K562 (cell line): ENCODE measurements at regions not wholly inside any gene's neighbourhood (a gene's known extent, or its start where the extent isn't known, plus 50 kb on each side); places are given as distances from the start of the nearest gene placed in this dataset.

ENCODE experiments used
- ATAC-seq: fragments of 200-7000 bp; cut with Tn5 transposase; 3 replicates; pipeline ENCODE4 v1.9.1; 2020; ENCODE audit warnings: moderate library complexity
- BruUV-seq: library from RNA; stranded (reverse); fragments of 400-500 nt; replicated peaks from 2 replicates; lab custom pipeline; 2021; lab: Mats Ljungman, UMichigan
- CTCF ChIA-PET: fragments of 300-600 bp; formaldehyde crosslinking; extraction: SDS; loops from one replicate; lab custom pipeline; 2021; ENCODE audit warnings: low intra/inter-chr PET ratio; lab: Yijun Ruan, JAX
- POLR2A ChIA-PET: fragments of 300-600, 350-650 bp; sonication (Branson Sonifier 250); formaldehyde crosslinking; extraction: SDS; loops from one replicate; lab custom pipeline; 2021; ENCODE audit warnings: antibody characterized with exemption, inconsistent platforms; lab: Yijun Ruan, JAX
- DNase-seq, 4 experiments: peaks; one replicate each; pipeline versions ENCODE4 v3.0.0 to v3.0.0-alpha.2; 2011 to 2018; ENCODE audit warnings: low spot score in 3 of 4, mixed read lengths in 3 of 4; ENCODE audit errors: extremely low read depth in 1 of 4
- FAIRE-seq: peaks from 2 replicates; lab custom pipeline; 2011; peaks lifted over from hg19 to GRCh38; lab: Jason Lieb, UNC
- H2AFZ ChIP-seq: 2 replicates; pipeline ENCODE4 v1.6.0; 2011; ENCODE audit warnings: low read depth, low read length, control low read depth, inconsistent platforms
- H3K27ac ChIP-seq: fragments of 200-600 bp; 3 replicates; pipeline ENCODE4 v1.8.0; 2011; ENCODE audit warnings: low read depth, mild to moderate bottlenecking, control low read depth, inconsistent platforms, low read length, moderate library complexity, mixed read lengths; ENCODE audit errors: extremely low read depth
- H3K27me3 ChIP-seq, 2 experiments: fragments of 300-600 bp in 1 of 2; 2 replicates in 1 of 2; 3 replicates in 1 of 2; pipeline versions ENCODE4 v1.6.0 to v1.8.0; 2011; ENCODE audit warnings: inconsistent platforms in 2 of 2, low read length in 2 of 2, mild to moderate bottlenecking in 1 of 2, mixed read lengths in 1 of 2, moderate library complexity in 1 of 2; ENCODE audit not compliant: control insufficient read depth in 2 of 2, insufficient read depth in 2 of 2
- H3K36me3 ChIP-seq: fragments of 300-600 bp; 3 replicates; pipeline ENCODE4 v1.8.0; 2011; ENCODE audit warnings: mild to moderate bottlenecking, low read length, inconsistent platforms; ENCODE audit not compliant: control insufficient read depth, insufficient read depth
- H3K4me1 ChIP-seq, 2 experiments: fragments of 200-600 bp in 1 of 2; replicated peaks in 1 of 2; 2 replicates in 1 of 2; 3 replicates in 1 of 2; pipeline versions ENCODE4 v1.5.1 to v1.8.0; 2011; ENCODE audit warnings: inconsistent platforms in 2 of 2, low read length in 2 of 2, mild to moderate bottlenecking in 1 of 2, mixed read lengths in 1 of 2, moderate library complexity in 1 of 2; ENCODE audit not compliant: control insufficient read depth in 2 of 2, insufficient read depth in 2 of 2
- H3K4me2 ChIP-seq: 2 replicates; pipeline ENCODE4 v1.6.1; 2011; ENCODE audit warnings: low read length, control low read depth, inconsistent platforms, mixed read lengths; ENCODE audit not compliant: insufficient read depth
- H3K4me3 ChIP-seq: fragments of 200-600 bp; sonication (generic), shearing (Covaris generic); 2 replicates; pipeline ENCODE4 v1.5.1; 2016; ENCODE audit warnings: control low read depth, inconsistent platforms
- H3K79me2 ChIP-seq: fragments of 200-600 bp; 3 replicates; pipeline ENCODE4 v1.8.0; 2011; ENCODE audit warnings: low read length, inconsistent platforms; ENCODE audit not compliant: control insufficient read depth, insufficient read depth
- H3K9ac ChIP-seq, 2 experiments: 2 replicates each; pipeline versions ENCODE4 v1.6.0 to v1.6.1; 2011; ENCODE audit warnings: low read depth in 2 of 2, low read length in 2 of 2, control low read depth in 1 of 2, inconsistent platforms in 1 of 2, mild to moderate bottlenecking in 1 of 2, mixed read lengths in 1 of 2; ENCODE audit not compliant: insufficient read depth in 1 of 2
- H3K9me1 ChIP-seq: one replicate; pipeline ENCODE4 v1.6.0; 2011; ENCODE audit warnings: inconsistent platforms, mild to moderate bottlenecking, low read length, moderate library complexity; ENCODE audit not compliant: control insufficient read depth, insufficient read depth
- H3K9me3 ChIP-seq: replicated peaks from 2 replicates; pipeline ENCODE4 v1.5.1; 2011; ENCODE audit warnings: low read depth, low read length, inconsistent platforms; ENCODE audit not compliant: control insufficient read depth, insufficient read depth
- H4K20me1 ChIP-seq: replicated peaks from 2 replicates; pipeline ENCODE4 v1.6.1; 2011; ENCODE audit warnings: low read length, inconsistent platforms, mixed read lengths; ENCODE audit not compliant: control insufficient read depth, insufficient read depth
- ARID4B ChIP-seq: sonication (generic); formaldehyde crosslinking; IDR thresholded peaks from 2 replicates; pipeline ENCODE4 v1.8.0; 2022; ENCODE audit warnings: mild to moderate bottlenecking, missing genetic modification reagents
- BCL6 ChIP-seq: fragments of 250-450 bp; sonication (Bioruptor Pico); IDR thresholded peaks from 2 replicates; pipeline ENCODE4 v1.4.0; 2020
- BCLAF1 ChIP-seq, 2 experiments: fragments of 450-650 bp in 1 of 2; IDR thresholded peaks; 2 replicates each; pipeline ENCODE4 v1.6.1; 2011 to 2017; ENCODE audit warnings: low read depth in 2 of 2, antibody characterized with exemption in 1 of 2, borderline replicate concordance in 1 of 2, low read length in 1 of 2, mild to moderate bottlenecking in 1 of 2, mixed read lengths in 1 of 2; ENCODE audit not compliant: control insufficient read depth in 1 of 2
- CHCHD3 ChIP-seq: fragments of 250-450 bp; sonication (Bioruptor Pico); IDR thresholded peaks from 2 replicates; pipeline ENCODE4 v2.1.2; 2022; ENCODE audit warnings: mild to moderate bottlenecking
- JUN ChIP-seq, 2 experiments: sonication (generic) in 1 of 2; formaldehyde crosslinking in 1 of 2; IDR thresholded peaks; 2 replicates each; pipeline versions ENCODE4 v1.6.1 to v1.8.0; 2012 to 2022; ENCODE audit warnings: borderline replicate concordance in 2 of 2, mild to moderate bottlenecking in 2 of 2, improper control_type of control experiment in 1 of 2, low read depth in 1 of 2, low read length in 1 of 2, missing genetic modification reagents in 1 of 2
- JUNB ChIP-seq: fragments of 450-650 bp; formaldehyde crosslinking; conservative IDR thresholded peaks from 2 replicates; pipeline ENCODE4 v1.4.0; 2020; ENCODE audit warnings: mild to moderate bottlenecking
- MITF ChIP-seq: IDR thresholded peaks from 2 replicates; pipeline ENCODE4 v1.6.1; 2014; ENCODE audit warnings: antibody characterized with exemption
- POLR2AphosphoS2 ChIP-seq: IDR thresholded peaks from 2 replicates; pipeline ENCODE4 v1.6.1; 2012; ENCODE audit warnings: low read length, improper control_type of control experiment
- POLR2AphosphoS5 ChIP-seq: IDR thresholded peaks from 2 replicates; pipeline ENCODE4 v1.6.1; 2011; ENCODE audit warnings: mild to moderate bottlenecking, low read depth, low read length, moderate library complexity; ENCODE audit not compliant: control insufficient read depth, insufficient read depth
- PRPF4 ChIP-seq: fragments of 200-400 bp; formaldehyde crosslinking; IDR thresholded peaks from one replicate; pipeline ENCODE4 v1.6.1; 2017; ENCODE audit warnings: low read length, low read depth, mild to moderate bottlenecking; ENCODE audit not compliant: insufficient read depth, poor library complexity, severe bottlenecking
- TAF1 ChIP-seq: IDR thresholded peaks from 2 replicates; pipeline ENCODE4 v1.6.1; 2011; ENCODE audit warnings: mild to moderate bottlenecking, low read length, moderate library complexity; ENCODE audit not compliant: insufficient read depth, control insufficient read depth, severe bottlenecking; ENCODE audit errors: extremely low read depth
- ZBTB17 ChIP-seq: fragments of 450-650 bp; formaldehyde crosslinking; IDR thresholded peaks from 2 replicates; pipeline ENCODE4 v1.4.0; 2020; ENCODE audit warnings: mild to moderate bottlenecking
- ZNF561 ChIP-seq: fragments of 450-650 bp; formaldehyde crosslinking; conservative IDR thresholded peaks from 2 replicates; pipeline ENCODE4 v1.4.0; 2020; ENCODE audit warnings: mild to moderate bottlenecking, moderate library complexity
- WGBS: fragments of 100-300 bp; shearing (Covaris generic); methylation state at CpG from one replicate; pipeline ENCODE4 v1.1.6; 2016; ENCODE audit warnings: low coverage, mixed read lengths; ENCODE audit not compliant: insufficient coverage; ENCODE audit errors: missing lambda C conversion rate; 5-methylcytosine and 5-hydroxymethylcytosine counted together
- in situ Hi-C: fragments of 300-500 bp; cut with MboI; formaldehyde crosslinking; loops from 4 replicates; pipeline ENCODE4 v1.15.0; 2018; ENCODE audit warnings: inconsistent platforms, mixed read lengths
- intact Hi-C: fragments of 100-400 bp; cut with micrococcal nuclease; formaldehyde crosslinking; loops from 2 replicates; pipeline ENCODE4 v1.14.2; 2022

- DNase-seq: no peak
- Histone ChIP-seq H3K9ac (no peak overlapping the region), H3K9me1 (no peaks in the 10 kb centered on the region), H3K4me1 (no peaks in the 10 kb centered on the region), H2AFZ (no peak overlapping the region), H3K27ac (no peak overlapping the region), H3K4me2 (no peak overlapping the region), H3K79me2 (no peaks in the 10 kb centered on the region), H4K20me1 (peaks cover 5% of the 10 kb centered on the region; the same call in 1 of the 2 replicates), H3K27me3 (peaks cover 0 to 4% of the 10 kb centered on the region in 2 experiments; a peak in 1 of 5 replicates), H3K4me3 (no peak overlapping the region), H3K36me3 (no peaks in the 10 kb centered on the region), H3K9me3 (no peaks in the 10 kb centered on the region)
- 4% methylated on average over 6 of the region's 6 CpGs for WGBS
- ATAC-seq: no peak
- POLR2A ChIA-PET: no interaction called here
- CTCF ChIA-PET: no interaction called here
- FAIRE-seq: no peak
- in situ Hi-C loops: no loop called here
- intact Hi-C loops: no loop called here
- no TSS peak for BruUV-seq
- TF ChIP-seq PRPF4 (no peak), ZNF561 (CRISPR knock-in tag) (no peak), MITF (no peak), JUNB (no peak), JUN (IDR thresholded peaks at IDR 0.05; ENCODE audit: borderline replicate concordance, low read depth, low read length) (no peak), JUN (CRISPR knock-in tag; IDR thresholded peaks at IDR 0.05; ENCODE audit: borderline replicate concordance) (no peak), POLR2AphosphoS2 (no peak), BCLAF1 (IDR thresholded peaks at IDR 0.05; ENCODE audit: borderline replicate concordance in 1 of 2, control insufficient read depth in 1 of 2, low read depth in 2 of 2, low read length in 1 of 2) (no peak), BCL6 (CRISPR knock-in tag) (no peak), TAF1 (no peak), ARID4B (CRISPR knock-in tag) (no peak), POLR2AphosphoS5 (no peak), ZBTB17 (CRISPR knock-in tag) (no peak), CHCHD3 (CRISPR knock-in tag) (no peak)
Observed at GRCh38 chr5:175248416-175248905, 195.5 kb downstream of the DRD1 start.
